RPMI7951 (cell line): ENCODE measurements at regions not wholly inside any gene's neighbourhood (a gene's known extent, or its start where the extent isn't known, plus 50 kb on each side); places are given as distances from the start of the nearest gene placed in this dataset.

Experiments used
- DNase-seq: peaks from one replicate; pipeline ENCODE4 v3.0.0-alpha.2; 2012; ENCODE audit warnings: low read depth

DNA sequence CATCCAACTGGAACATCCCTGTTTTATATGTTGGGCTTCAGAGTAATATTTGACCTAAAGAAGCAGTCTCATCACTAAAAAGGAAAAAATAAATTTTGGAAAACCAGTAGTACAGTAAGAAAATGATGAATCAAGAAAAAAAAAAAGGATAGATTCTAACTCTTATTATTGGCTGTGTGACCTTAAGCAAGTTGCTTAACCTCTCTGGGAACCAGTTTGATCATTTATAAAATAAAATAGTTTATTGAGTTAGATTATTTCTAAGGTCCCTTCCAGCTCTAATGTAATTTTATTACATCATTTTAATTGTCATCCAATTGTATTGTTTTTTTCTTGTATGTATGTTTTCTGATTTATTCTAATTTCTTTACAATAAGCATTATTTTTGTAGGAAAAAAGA lies 127.0 kb downstream of the PRELID2 start:
- DNase-seq: no peak

DNA sequence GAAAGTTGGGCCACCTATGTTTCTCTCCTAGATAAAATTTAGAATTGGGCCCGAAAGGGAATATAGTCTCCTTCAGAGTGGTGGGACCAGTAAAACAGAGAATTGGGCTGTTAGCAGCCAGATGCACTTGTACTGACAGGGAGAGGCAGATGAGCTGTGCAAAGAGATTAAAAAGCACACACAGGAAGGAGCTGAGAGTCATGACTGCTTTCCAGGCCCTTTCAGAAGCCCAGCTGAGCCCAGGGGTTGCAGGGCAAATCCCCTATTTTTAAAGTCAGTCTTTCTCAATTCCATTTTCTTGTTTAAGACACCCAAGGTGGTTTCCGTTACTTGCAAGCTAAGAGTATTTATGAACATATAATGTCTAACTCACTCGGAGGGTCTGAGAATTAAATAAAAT lies 130.4 kb downstream of the PRELID2 start:
- no peak for DNase-seq

DNA sequence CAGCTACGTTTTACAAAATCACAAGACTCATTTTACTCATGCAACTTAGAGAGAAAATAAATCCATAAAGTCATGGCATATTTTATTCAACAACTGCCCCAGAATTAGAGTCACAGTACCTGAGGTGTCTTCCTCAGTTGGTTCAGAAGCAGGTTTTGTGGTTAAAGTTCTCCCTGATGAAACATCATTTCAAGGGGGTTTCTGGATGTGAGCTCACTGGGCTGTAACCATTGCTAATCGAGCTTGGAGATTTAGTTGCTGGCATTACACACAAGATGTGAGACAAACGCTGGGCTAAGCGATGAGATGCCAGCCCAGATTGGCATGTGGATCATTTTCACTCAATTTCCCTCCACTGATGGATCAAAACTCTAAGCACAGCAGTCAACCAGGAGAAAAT lies 131.3 kb downstream of the PRELID2 start:
- no peak for DNase-seq

DNA sequence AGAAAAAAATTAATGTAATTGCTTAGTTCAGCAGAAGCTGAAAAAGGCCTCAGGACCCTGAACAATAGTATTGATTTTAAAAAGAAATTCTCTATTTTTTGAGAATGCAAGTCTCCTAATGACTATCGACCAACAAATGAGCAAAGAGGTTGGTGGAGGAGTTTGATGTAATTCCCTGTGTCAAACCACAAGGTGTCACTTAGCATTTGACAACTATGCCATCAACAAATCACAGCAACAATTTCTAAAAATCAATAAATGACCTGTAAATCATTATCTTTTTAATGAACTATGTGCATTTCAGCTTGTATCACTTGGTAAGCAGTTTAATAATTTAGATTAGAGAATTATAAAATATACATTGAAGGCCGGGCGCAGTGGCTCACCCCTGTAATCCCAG lies 133.7 kb downstream of the PRELID2 start:
- no peak for DNase-seq

DNA sequence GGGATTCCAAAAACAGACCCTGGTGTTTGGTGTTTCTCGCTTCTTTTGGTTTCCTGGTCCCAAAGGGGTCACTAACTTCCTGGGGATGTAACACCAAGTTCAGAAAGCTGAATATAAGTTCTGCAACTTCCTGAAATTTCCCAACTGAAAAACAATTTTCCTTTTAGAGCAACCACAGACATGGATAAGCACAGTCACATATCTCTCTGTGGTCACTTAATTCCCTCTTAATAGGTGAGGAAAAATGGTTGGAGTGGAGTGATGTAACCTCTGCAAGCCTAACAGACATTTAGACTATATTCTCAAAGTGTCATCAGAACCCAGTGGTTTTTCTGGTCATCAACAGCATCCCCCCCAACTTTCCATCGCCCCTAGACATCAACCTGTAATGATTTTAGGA lies 135.3 kb downstream of the PRELID2 start:
- no peak for DNase-seq

DNA sequence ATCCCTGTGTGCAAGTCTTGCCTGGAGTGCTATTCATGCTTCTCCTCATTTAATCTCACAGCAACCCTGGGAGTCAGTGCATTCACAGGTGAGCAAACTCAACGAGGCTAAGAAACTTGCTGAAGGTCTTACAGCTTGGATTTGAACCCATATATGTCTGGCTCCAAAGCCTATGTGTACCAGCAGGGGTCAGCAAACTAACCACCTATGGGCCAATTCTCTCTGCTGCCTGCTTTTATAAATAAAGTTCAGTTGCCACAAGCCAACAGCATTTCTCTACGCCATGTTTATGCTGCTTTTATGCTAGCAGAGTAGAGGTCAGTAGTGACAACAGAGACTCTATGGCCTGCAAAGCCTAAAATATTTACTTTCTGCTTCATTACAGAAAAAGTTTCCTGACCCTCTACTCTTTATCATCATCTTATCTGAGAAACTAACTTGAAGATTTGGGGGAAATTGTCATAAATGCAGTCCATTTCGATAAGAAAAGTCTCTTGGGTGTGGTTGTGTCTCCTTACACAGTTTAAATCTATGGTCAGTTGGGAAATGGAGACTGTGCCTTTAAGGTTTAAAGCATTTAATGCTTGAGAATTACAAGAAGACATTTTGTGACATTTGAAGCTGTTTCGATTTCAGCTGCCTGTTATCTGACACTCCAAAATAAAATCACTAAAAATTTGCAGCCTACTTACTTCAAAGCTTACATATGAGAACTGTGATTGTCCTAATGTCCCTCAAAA lies 137.7 kb downstream of the PRELID2 start:
- DNase-seq: peak; percentile 63

DNA sequence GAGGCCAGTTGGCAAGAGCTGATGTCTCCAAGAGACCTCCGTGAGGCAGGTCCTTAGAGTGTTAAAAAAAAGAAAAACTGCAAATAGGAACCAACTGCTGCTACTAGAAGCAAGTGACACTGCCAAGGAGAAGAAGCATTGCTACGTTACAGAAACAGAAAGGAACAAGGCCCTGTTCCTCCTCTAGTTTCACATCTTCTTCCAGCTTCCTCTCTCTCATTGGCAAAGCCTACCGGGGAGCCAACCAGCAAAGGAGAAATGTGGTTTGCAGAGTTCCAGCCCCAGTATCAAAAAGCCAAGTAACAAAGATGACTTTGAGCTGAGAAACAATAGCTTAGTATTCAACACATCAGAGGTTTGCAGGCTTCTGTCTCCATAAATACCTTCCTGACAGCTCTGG lies 145.9 kb downstream of the PRELID2 start:
- DNase-seq: no peak

DNA sequence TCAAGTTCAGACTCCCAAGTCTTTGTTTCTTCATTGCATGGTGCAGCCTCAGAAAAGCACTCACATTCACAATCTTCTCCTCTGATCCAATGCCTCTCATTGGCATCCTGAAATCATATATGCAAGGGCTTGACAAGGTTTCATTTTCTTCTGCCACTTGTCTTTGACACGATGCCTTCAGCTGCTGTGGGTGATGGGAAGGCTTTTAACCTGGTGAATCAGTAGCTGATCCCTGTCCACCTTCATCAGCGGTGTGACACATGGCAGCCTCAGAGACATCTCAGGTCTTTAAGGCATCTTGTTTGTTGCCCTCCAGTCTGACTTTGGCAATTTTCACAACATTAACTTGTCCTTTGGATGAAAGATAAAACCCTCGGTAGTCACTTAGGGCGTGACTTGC lies 147.2 kb downstream of the PRELID2 start:
- DNase-seq: no peak

DNA sequence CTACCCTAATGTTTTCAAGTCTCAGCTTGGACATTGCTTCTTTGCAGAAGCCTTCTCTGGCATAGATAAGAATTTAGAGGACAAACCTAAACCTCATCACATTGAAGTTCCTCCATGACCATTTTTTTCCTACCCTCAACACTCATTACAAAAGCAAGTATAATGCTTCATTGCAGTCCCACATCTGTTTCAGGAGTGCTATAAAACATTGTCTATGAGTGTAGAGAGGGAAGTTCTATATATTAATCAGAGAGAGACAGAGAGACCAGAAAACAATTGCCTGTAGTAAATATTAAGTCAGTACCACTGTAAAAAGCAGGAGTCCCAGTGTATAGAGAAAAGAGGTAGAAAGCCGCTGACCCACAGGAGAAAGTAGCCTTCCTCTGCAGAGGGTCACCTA lies 149.7 kb downstream of the PRELID2 start:
- no peak for DNase-seq

DNA sequence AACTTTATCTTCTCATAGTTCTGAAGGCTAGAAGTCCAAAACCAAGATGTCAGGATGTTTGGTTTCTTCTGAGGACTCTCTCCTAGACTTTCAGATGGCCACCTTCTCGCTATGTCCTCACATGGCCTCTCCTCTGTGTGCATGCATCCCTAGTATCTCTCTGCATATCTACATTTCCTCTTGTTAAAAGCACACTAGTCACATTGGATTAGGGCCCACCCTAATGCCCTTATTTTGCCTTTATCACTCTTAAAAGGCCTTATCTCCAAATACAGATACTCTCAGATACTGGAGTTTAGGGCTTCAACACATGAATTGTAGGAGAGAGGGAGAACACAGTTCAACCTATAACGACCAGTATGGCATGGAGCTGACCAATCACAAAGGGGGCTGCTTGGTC lies 151.7 kb downstream of the PRELID2 start:
- no peak for DNase-seq

DNA sequence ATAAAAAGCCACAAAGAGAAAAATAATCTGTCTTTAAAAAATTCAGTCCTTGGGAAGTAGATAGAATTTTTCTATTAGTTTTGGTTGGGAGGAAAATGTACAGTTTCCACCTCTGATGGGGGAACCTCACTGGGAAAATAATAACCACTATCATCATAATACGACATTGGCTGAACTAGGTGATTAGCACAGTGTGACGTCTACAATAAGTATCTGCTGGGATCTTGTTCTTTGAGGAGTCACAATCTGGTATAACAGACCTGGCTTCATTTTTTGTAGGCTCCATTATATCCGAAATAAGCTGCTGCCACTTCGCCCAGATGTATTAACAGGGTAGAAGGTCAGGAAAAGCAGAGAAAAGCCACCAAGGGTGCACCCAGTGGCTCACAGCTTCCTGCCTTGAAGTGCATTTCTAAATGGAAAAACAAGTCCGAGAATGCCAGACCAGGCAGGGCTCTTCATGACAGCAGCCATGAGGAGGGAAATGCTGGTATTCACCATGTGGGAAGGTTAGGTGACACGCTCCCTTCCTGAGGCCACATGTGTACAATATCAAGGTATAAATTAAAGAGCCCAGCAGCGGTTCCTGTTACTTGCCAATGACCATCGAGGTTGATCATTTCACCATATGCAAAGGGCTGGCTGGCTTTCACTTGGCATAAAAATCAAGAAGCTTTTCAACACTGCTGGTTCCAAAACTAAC lies 152.8 kb downstream of the PRELID2 start:
- DNase-seq: no peak

DNA sequence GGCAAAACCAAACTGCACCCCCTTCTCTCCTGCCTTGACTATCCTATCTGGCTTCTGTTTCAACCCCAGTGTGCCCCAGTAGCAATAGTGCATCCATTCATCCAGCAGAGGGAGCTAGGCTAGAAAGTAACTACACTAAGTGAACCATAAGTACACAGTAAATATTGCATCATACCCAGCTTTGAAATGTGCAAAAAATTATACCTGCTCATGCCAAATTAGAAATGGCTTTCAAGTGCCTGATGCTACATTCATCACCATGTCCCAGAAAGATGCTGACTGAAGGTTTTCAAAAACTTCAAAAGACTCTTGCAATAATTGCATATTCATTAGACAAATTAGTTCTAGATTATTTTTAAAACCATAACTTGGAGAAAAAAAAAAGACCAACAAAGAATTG lies 153.5 kb downstream of the PRELID2 start:
- DNase-seq: peak; percentile 61

DNA sequence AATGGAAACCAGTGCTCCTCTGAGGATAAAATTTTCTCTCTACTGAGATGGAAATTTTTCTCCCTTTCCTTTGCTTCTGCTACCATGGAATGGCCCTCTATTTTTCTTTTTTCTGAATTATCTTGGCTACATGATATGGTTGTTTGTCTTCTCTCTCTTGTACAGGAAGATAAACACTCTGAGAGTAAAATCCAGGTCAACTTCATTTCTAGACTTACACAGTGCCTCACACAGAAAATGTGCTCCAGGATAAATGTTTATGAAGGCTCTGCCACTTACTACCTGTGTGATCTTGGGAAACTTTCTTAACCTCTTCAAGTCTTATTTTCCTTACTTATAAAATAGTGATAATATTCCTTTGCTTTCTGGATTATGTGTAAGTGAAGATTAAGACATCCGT lies 153.9 kb downstream of the PRELID2 start:
- DNase-seq: no peak

DNA sequence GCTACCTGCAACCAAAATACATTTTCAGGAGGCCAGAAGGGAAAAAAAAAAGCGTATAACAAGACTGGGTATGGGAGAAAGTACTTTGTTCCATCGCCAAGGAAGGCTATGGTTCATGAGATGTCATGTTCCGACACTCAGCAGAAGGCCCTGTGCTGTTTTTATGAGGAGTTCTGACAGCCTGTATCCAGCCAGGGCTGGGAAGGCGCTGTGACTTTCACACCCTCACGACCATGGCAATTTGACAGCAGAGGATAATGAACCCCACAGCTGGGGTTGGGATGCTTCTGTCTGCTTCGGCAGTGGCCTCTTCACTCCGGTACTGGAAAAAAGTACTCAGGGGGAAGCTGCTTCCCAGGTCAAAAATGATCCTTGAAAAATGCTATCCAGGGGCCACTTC lies 154.4 kb downstream of the PRELID2 start:
- DNase-seq: no peak

DNA sequence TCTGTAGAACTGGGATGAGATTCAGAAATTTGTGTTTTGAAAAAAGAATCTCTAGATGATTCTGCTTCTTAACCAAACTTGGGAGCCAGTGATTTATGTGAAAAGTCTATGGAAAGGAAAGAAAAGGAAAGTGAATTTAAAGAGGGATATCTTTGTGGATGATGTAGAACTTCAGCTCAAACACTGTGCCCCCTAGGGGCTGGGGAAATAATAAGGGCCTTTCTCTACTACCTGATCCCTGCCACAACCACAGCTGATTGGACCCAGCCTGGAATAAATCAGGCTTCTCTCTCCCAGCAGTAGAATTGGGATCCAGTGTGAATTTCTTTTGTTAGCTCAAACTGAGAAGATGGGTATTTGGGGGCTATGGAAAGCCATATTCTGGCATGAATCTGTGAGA lies 155.0 kb downstream of the PRELID2 start:
- no peak for DNase-seq

DNA sequence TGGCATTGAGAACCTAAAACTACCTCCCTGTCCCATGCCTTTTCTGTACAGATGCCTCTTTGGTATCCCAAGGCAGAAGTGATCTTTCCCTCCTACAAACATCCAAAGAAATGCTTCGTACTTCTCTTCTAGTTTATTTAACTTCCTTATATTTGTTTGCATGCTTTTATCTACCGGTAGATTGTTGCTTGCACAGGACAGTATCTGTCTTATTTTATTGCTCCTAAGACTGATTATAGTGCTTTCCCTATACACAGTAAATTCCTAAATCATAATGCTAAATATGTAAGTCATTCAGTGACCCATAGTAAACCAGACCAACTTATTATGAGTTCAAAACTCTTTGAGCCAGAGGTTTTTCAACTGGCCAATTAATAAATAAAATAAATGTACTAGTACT lies 156.9 kb downstream of the PRELID2 start:
- no peak for DNase-seq

DNA sequence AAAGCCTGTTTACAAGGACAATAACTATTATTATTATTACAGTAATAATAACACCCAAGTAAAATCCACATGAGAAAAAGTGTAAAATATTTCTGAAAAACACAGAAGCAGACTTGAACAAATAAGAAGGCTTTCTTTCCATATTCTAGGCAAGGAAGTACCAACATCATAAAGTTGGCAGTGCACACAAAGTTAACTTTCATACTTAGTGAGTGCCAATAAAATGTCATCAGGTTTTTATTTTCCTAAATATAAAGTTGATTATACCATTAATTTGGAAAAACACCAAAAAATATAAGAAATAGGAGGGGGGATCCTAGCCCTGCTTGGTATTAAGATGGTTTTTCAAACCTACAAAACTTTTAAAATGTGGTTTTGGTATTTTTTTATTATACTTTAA lies 161.4 kb downstream of the PRELID2 start:
- DNase-seq: no peak

DNA sequence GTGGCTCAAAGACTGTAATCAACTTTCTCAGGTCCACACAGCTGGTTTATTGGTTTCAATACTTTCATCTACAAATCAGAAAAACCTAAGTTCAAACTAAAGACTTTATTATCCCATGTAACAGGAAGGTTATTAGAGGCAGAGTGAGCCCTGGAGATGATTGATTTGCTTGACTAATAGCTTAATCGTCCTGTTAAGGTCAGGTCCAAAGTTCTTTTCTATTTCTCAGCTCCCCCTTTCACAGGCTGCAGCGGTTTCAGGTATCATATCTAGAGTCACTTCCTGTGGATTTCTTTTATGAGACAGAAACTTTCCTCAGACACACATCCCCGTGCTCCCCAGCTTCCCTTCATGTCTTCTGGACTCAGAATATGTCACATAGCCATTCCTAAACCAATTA lies 166.4 kb downstream of the PRELID2 start:
- no peak for DNase-seq

DNA sequence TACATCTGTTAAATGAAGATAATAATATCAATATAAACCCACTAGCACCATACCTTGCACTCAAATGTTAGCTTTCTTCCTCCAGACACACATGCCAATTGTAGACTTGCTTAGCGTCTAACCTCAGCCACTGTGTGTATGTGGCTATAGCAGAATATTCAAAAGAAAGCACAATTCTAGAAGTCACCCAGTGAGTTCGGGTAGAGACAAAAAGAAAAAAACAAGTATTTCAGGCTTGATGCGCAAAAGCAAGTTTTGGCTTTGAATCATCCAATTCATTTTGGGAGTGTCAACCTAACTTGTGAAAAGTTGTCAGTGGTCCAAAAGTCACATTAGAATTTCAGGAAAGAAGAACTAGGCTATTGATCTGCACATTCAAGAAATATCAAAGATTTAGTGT lies 167.4 kb downstream of the PRELID2 start:
- no peak for DNase-seq

DNA sequence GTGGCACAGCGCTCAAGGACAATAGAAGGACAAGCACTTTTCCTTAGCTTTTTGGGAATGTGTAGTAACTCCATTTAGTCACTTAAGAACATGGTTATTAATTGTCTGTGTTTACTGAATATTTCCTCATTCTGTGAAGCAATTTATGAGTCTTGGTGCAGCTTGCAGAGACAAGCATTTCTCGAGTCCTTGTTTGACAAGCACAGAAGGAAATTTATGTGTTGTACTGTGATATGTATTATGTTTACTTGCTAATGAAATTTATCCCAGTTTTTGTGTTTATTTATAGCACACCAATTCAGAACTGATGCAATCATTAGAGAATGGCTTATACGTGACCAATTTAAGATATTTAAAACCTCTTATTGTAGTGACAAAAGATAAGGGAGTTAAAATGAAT lies 168.6 kb downstream of the PRELID2 start:
- no peak for DNase-seq

DNA sequence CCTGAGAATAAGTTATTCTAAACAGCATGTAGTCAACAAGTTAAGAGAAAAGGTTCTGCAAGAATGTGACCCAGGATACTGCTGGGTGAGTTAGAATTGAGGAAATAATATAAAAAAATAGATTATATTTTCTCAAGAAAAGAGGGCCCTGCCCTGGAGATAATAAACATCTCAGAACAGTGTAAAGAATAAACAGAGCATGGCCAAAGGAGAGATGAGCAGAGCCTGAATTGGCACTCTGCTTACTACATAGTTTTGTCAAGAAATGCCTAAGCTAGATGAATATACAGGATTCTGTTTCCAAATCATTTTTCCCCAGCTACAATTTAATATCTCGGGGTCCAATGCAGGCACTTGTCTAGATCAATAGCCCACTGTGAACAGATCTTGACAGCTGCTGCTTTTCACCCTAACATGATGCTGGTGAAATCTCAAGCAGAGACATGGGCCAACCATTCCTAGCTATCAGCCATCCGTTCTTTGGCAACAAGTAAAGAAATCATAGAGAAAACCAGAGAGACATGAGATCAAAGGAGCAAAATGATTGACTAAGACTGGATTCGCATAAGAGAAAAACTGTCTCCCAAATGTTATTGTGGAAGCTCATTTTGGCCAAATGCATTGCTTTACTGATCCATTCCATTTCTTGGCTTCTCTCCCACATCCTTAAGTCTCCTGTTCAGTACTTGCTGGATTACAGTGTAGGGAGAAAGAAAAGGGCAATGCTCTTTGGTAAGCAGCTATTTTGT lies 173.2 kb downstream of the PRELID2 start:
- no peak for DNase-seq

DNA sequence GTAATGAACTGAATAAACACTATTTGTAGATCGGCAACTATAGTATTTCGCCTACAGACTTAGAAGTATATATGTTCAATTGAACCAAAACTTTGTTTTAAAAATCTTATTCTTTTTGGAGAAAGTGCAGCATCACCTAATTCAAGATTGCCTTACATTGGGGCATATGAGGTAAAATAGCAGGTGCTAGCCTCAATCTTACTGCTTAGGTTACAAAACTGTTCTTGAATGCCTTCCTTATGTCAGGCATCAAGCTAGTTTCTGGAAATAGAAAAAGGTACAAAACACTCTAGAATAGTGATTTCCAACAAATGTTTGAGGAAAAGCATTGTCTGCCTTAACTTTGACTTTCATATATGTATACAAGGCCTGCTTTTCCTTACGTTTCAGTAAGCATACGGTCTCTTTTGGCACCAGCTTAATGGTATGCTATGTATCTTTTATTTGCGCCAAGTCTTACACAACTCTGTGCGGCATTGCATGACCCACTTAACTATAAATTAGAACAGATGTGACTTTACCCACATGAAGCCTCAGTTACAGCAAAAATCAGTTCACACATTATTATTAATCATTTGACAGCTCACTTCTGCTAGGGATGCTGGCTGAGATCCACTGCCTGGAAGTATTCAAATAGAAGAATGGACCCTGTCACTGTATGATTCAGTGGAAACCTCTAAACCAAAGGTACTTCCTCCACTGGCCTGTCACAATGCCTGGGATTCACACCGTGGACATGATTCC lies 174.1 kb downstream of the PRELID2 start:
- no peak for DNase-seq
